ENCODE measurements at regions not wholly inside any gene's neighbourhood (a gene's known extent, or its start where the extent isn't known, plus 50 kb on each side); places are given as distances from the start of the nearest gene placed in this dataset.

GRCh38 chr13:18232994-18233782 is 948.4 kb downstream of the TUBA3C start:
- H3K27ac ChIP-seq (ENCODE audit: insufficient read depth, low read depth, low read length) = no peak overlapping the region
- DNase-seq (ENCODE audit: low read depth, low spot score) (no peak), FAIRE-seq (no peak)
- H3K9me1 ChIP-seq (replicated peaks; ENCODE audit: control insufficient read depth, extremely low read depth, insufficient read depth, low read length) = no peaks in the 10 kb centered on the region
- no peak overlapping the region for H2AFZ ChIP-seq (ENCODE audit: low read depth, low read length)
- intact Hi-C loops (cut with micrococcal nuclease) = no loop called here
- H3K9ac ChIP-seq (replicated peaks; ENCODE audit: extremely low read depth, insufficient read depth, low read length) = no peak overlapping the region
- no TSS peak for BruUV-seq (replicated peaks)
- peaks cover 18% of the 10 kb centered on the region for H3K9me3 ChIP-seq (replicated peaks; ENCODE audit: control insufficient read depth, insufficient read depth, low read length)
- no peaks in the 10 kb centered on the region for H3K27me3 ChIP-seq (ENCODE audit: control insufficient read depth in 2 of 2, insufficient read depth in 2 of 2, low read length in 2 of 2)
- TF ChIP-seq MYC (IDR thresholded peaks at IDR 0.05; ENCODE audit: low read depth, low read length) (no peak), POLR2AphosphoS5 (IDR thresholded peaks at IDR 0.05; ENCODE audit: insufficient read depth, low read depth, low read length) (no peak), EZH2 (IDR thresholded peaks at IDR 0.05; ENCODE audit: borderline replicate concordance, low read depth, low read length, severe bottlenecking) (no peak), POLR2A (IDR thresholded peaks at IDR 0.05; ENCODE audit: low read depth, low read length) (no peak), MAX (IDR thresholded peaks at IDR 0.05; ENCODE audit: insufficient read depth, insufficient read length) (no peak), FOS (IDR thresholded peaks at IDR 0.05; ENCODE audit: borderline replicate concordance, insufficient read depth, low read length) (no peak), JUN (IDR thresholded peaks at IDR 0.05; ENCODE audit: borderline replicate concordance, insufficient read depth, insufficient read length, low read depth) (no peak), GATA2 (IDR thresholded peaks at IDR 0.05; ENCODE audit: insufficient read depth, insufficient read length, low read depth, low read length) (no peak), CTCF (IDR thresholded peaks at IDR 0.05; ENCODE audit: extremely low read depth in 1 of 2, insufficient read depth in 1 of 2, low read depth in 1 of 2, low read length in 2 of 2) (no peak)
- dilution Hi-C loops (cut with MboI; ENCODE audit: extremely low pct_ligation_motif_present, low sequenced_read_pairs) = no loop called here
- ChIA-PET CTCF (no interaction called here), POLR2A (no interaction called here)
- H3K4me2 ChIP-seq (ENCODE audit: insufficient read depth, low read length) = no peak overlapping the region
- no peaks in the 10 kb centered on the region for H4K20me1 ChIP-seq (replicated peaks; ENCODE audit: control insufficient read depth, extremely low read depth, insufficient read depth, low read length)
- no peaks in the 10 kb centered on the region for H3K4me1 ChIP-seq (ENCODE audit: control insufficient read depth, extremely low read depth, insufficient read depth, low read length)
- no peak overlapping the region for H3K4me3 ChIP-seq (replicated peaks in 1 of 3; ENCODE audit: insufficient read depth in 1 of 3, low read depth in 1 of 3, low read length in 3 of 3)
- no peaks in the 10 kb centered on the region for H3K36me3 ChIP-seq (ENCODE audit: control insufficient read depth in 2 of 2, extremely low read depth in 1 of 2, insufficient read depth in 2 of 2, low read length in 2 of 2)
- no peaks in the 10 kb centered on the region for H3K79me2 ChIP-seq (ENCODE audit: control insufficient read depth, insufficient read depth, low read length)
